ENCODE measurements at regions not wholly inside any gene's neighbourhood (a gene's known extent, or its start where the extent isn't known, plus 50 kb on each side); places are given as distances from the start of the nearest gene placed in this dataset.

- Histone ChIP-seq H3K4me3 (ENCODE audit: low read length) (no peak overlapping the region), H3K9me3 (ENCODE audit: control insufficient read depth, insufficient read depth, low read length) (peaks cover 3% of the 10 kb centered on the region), H3K36me3 (ENCODE audit: control insufficient read depth, insufficient read depth, low read length) (no peaks in the 10 kb centered on the region), H3K4me1 (ENCODE audit: control insufficient read depth, insufficient read depth, low read length) (no peaks in the 10 kb centered on the region), H3K27ac (ENCODE audit: low read length) (no peak overlapping the region), H3K27me3 (ENCODE audit: control insufficient read depth, insufficient read depth, low read length) (no peaks in the 10 kb centered on the region)
- DNase-seq (no peak), ATAC-seq (no peak)
- Mint-ChIP-seq H3K4me1 (no peaks in the 10 kb centered on the region), H3K36me3 (peaks cover 6% of the 10 kb centered on the region), H3K27ac (no peak overlapping the region), H3K9me3 (peaks cover 10 to 13% of the 10 kb centered on the region in 2 donors), H3K27me3 (ENCODE audit: low read depth in 2 of 2) (no peaks in the 10 kb centered on the region), H3K4me3 (no peak overlapping the region)
- WGBS (ENCODE audit: insufficient coverage) = 26% methylated on average over 2 of the region's 2 CpGs
- TF ChIP-seq, protein P1, sequence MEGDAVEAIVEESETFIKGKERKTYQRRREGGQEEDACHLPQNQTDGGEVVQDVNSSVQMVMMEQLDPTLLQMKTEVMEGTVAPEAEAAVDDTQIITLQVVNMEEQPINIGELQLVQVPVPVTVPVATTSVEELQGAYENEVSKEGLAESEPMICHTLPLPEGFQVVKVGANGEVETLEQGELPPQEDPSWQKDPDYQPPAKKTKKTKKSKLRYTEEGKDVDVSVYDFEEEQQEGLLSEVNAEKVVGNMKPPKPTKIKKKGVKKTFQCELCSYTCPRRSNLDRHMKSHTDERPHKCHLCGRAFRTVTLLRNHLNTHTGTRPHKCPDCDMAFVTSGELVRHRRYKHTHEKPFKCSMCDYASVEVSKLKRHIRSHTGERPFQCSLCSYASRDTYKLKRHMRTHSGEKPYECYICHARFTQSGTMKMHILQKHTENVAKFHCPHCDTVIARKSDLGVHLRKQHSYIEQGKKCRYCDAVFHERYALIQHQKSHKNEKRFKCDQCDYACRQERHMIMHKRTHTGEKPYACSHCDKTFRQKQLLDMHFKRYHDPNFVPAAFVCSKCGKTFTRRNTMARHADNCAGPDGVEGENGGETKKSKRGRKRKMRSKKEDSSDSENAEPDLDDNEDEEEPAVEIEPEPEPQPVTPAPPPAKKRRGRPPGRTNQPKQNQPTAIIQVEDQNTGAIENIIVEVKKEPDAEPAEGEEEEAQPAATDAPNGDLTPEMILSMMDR (IDR thresholded peaks at IDR 0.05) = no peak
- intact Hi-C loops (cut with micrococcal nuclease) = no loop called here
These were observed 86.9 kb upstream of the PTCHD4 start for GRCh38 chr6:48197941-48198340.

- DNase-seq (no peak), ATAC-seq (no peak)
- H3K9me3 ChIP-seq (ENCODE audit: control insufficient read depth, insufficient read depth, low read length) = peaks cover 3% of the 10 kb centered on the region
- Mint-ChIP-seq H3K27ac (no peak overlapping the region), H3K4me1 (no peaks in the 10 kb centered on the region), H3K4me3 (no peak overlapping the region), H3K36me3 (no peaks in the 10 kb centered on the region), H3K9me3 (peaks cover 7 to 9% of the 10 kb centered on the region in 2 donors), H3K27me3 (ENCODE audit: low read depth in 2 of 2) (no peaks in the 10 kb centered on the region)
- intact Hi-C loops (cut with micrococcal nuclease) = no loop called here
- H3K27me3 ChIP-seq (ENCODE audit: control insufficient read depth, insufficient read depth, low read length) = no peaks in the 10 kb centered on the region
- no peak overlapping the region for H3K27ac ChIP-seq (ENCODE audit: low read length)
- WGBS (ENCODE audit: insufficient coverage) = 81% methylated on average over 7 of the region's 7 CpGs
- H3K4me1 ChIP-seq (ENCODE audit: control insufficient read depth, insufficient read depth, low read length) = no peaks in the 10 kb centered on the region
- TF ChIP-seq, protein P1 (IDR thresholded peaks at IDR 0.05) = no peak
- H3K4me3 ChIP-seq (ENCODE audit: low read length) = no peak overlapping the region
- H3K36me3 ChIP-seq (ENCODE audit: control insufficient read depth, insufficient read depth, low read length) = no peaks in the 10 kb centered on the region
These were observed 83.7 kb upstream of the PTCHD4 start for GRCh38 chr6:48194596-48195295.

DNA sequence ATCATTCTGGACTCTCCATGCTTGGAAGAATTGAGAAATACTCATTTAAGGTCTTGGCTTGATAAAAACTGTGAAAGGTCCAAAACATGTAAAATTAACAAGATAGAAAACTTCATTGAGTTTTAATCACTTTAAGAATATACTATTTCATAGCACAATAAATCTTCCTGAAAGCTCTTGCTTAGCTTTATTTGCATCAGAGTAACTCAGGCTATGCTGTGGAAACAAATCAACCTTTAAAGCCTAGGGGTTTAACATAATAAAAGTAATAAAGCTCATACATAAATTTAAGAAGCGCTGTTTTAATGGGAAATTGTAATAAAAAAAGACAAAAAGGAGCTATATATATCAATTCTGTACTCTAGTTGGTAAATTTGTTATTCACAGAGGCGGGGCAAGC, 77.2 kb upstream of the PTCHD4 start:
- no peaks in the 10 kb centered on the region for H3K9me3 ChIP-seq (ENCODE audit: control insufficient read depth, insufficient read depth, low read length)
- Mint-ChIP-seq H3K27me3 (ENCODE audit: low read depth in 2 of 2) (no peaks in the 10 kb centered on the region), H3K36me3 (no peaks in the 10 kb centered on the region), H3K9me3 (peaks cover 7 to 13% of the 10 kb centered on the region in 2 donors), H3K4me3 (no peak overlapping the region), H3K4me1 (no peaks in the 10 kb centered on the region), H3K27ac (no peak overlapping the region)
- intact Hi-C loops (cut with micrococcal nuclease) = no loop called here
- H3K27me3 ChIP-seq (ENCODE audit: control insufficient read depth, insufficient read depth, low read length) = no peaks in the 10 kb centered on the region
- ATAC-seq (no peak), DNase-seq (no peak)
- WGBS (ENCODE audit: insufficient coverage) = no CpG with 5 or more reads among the region's 2 CpGs
- no peaks in the 10 kb centered on the region for H3K4me1 ChIP-seq (ENCODE audit: control insufficient read depth, insufficient read depth, low read length)
- TF ChIP-seq, protein P1 (IDR thresholded peaks at IDR 0.05) = no peak
- no peak overlapping the region for H3K27ac ChIP-seq (ENCODE audit: low read length)
- H3K4me3 ChIP-seq (ENCODE audit: low read length) = no peak overlapping the region
- H3K36me3 ChIP-seq (ENCODE audit: control insufficient read depth, insufficient read depth, low read length) = no peaks in the 10 kb centered on the region

DNA sequence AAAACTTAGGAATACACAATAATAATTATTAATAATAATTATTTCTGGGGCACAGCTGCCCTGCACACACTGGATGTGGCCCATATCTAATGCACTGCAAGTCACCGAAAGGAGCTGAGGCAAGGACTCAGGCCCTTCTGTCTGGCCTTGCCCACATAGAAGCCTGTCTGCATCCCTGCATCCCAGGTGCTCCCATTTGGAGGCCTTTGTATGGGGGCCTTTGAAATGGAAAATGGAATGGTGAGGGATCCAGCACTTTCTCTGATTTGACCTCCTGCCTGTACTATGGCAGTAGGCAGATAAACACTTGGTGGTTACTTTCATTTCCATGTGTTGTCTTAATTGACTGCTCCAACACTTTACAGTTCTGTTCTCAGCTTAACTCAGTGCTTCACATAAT, 75.7 kb upstream of the PTCHD4 start:
- no peak for DNase-seq
- Histone ChIP-seq H3K4me3 (ENCODE audit: low read length) (no peak overlapping the region), H3K27ac (ENCODE audit: low read length) (no peak overlapping the region), H3K36me3 (ENCODE audit: control insufficient read depth, insufficient read depth, low read length) (no peaks in the 10 kb centered on the region), H3K27me3 (ENCODE audit: control insufficient read depth, insufficient read depth, low read length) (no peaks in the 10 kb centered on the region), H3K9me3 (ENCODE audit: control insufficient read depth, insufficient read depth, low read length) (no peaks in the 10 kb centered on the region), H3K4me1 (ENCODE audit: control insufficient read depth, insufficient read depth, low read length) (no peaks in the 10 kb centered on the region)
- Mint-ChIP-seq H3K27me3 (ENCODE audit: low read depth in 2 of 2) (no peaks in the 10 kb centered on the region), H3K36me3 (no peaks in the 10 kb centered on the region), H3K9me3 (peaks cover 7 to 13% of the 10 kb centered on the region in 2 donors), H3K4me3 (no peak overlapping the region), H3K4me1 (no peaks in the 10 kb centered on the region), H3K27ac (no peak overlapping the region)
- no peak for ATAC-seq
- intact Hi-C loops (cut with micrococcal nuclease) = no loop called here
- 94% methylated on average over 1 of the region's 1 CpG for WGBS (ENCODE audit: insufficient coverage)
- TF ChIP-seq, protein P1 (IDR thresholded peaks at IDR 0.05) = no peak

All from natural killer cell (primary cell).